Small intestine (tissue), 7 donors: ENCODE measurements at regions not wholly inside any gene's neighbourhood (a gene's known extent, or its start where the extent isn't known, plus 50 kb on each side); places are given as distances from the start of the nearest gene placed in this dataset.

Source experiments
- DNase-seq, 2 donors: peaks; one replicate each; pipeline versions ENCODE4 v3.0.0 to v3.0.0-alpha.2; 2013
- FAIRE-seq: peaks from 2 replicates; lab custom pipeline; 2012; peaks lifted over from hg19 to GRCh38; lab: Jason Lieb, UNC
- H3K27ac ChIP-seq, 3 donors: one replicate each; pipeline ENCODE4 v1.5.1; 2013; ENCODE audit warnings: low read length in 2 of 3, mild to moderate bottlenecking in 2 of 3, control low read depth in 1 of 3, inconsistent platforms in 1 of 3, low read depth in 1 of 3, moderate library complexity in 1 of 3
- H3K27me3 ChIP-seq, 3 donors: one replicate each; pipeline ENCODE4 v1.6.1; 2013; ENCODE audit warnings: low read length in 3 of 3, inconsistent platforms in 1 of 3; ENCODE audit not compliant: control insufficient read depth in 3 of 3, insufficient read depth in 3 of 3
- H3K36me3 ChIP-seq, 3 donors: one replicate each; pipeline ENCODE4 v1.6.1; 2013; ENCODE audit warnings: low read length in 3 of 3, inconsistent platforms in 1 of 3, low read depth in 1 of 3, mild to moderate bottlenecking in 1 of 3, moderate library complexity in 1 of 3; ENCODE audit not compliant: control insufficient read depth in 3 of 3, insufficient read depth in 2 of 3
- H3K4me1 ChIP-seq, 3 donors: one replicate each; pipeline ENCODE4 v1.6.1; 2013; ENCODE audit warnings: low read length in 2 of 3, inconsistent platforms in 1 of 3, low read depth in 1 of 3, mild to moderate bottlenecking in 1 of 3, moderate library complexity in 1 of 3; ENCODE audit not compliant: control insufficient read depth in 3 of 3, insufficient read depth in 2 of 3
- H3K4me3 ChIP-seq, 3 donors: one replicate each; pipeline ENCODE4 v1.5.1; 2013; ENCODE audit warnings: low read length in 3 of 3, control low read depth in 1 of 3, inconsistent platforms in 1 of 3, low read depth in 1 of 3, mild to moderate bottlenecking in 1 of 3, moderate library complexity in 1 of 3
- H3K9me3 ChIP-seq, 2 donors: one replicate each; pipeline ENCODE4 v1.6.1; 2013; ENCODE audit warnings: low read depth in 1 of 2, low read length in 1 of 2; ENCODE audit not compliant: control insufficient read depth in 2 of 2, insufficient read depth in 1 of 2
- WGBS, 3 donors: extraction: QIAGEN DNeasy Blood & Tissue Kit; methylation state at CpG; one replicate each; pipeline ENCODE4 v1.1.7; 2013; 5-methylcytosine and 5-hydroxymethylcytosine counted together
- donor health status: healthy with polysubstance abuse.
- donor health status: control.
- donor health status: control.
- donor health status: Bipolar disorder and iron deficiency.
- donor health status: healthy.

DNA sequence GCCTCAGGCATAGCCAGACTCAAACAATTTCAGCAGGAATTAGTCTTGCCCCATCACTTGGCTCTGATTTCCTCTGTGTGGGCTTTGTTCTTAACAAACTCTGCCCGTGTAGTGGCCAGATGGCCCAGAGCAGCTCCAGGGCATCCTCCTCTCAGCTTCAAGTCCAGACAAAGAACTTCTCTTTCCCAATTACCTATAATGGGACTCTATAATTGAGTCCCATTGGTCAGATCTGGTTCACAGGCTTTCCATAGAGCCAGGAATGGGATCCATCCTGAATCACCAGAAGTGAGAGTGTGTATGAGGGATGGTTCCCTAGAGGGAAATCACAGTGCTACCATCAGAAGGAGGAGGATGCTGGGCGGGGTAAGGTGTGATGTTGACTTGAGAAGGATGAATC is 515.8 kb downstream of the KIF4B start:
- H3K27me3 ChIP-seq = no peaks in the 10 kb centered on the region
- H3K27ac ChIP-seq = no peak overlapping the region
- H3K4me1 ChIP-seq = no peaks in the 10 kb centered on the region
- no peaks in the 10 kb centered on the region for H3K36me3 ChIP-seq
- 71 to 82% (median 78%) methylated on average over 2 of the region's 2 CpGs for WGBS, 3 donors
- no peaks in the 10 kb centered on the region for H3K9me3 ChIP-seq
- FAIRE-seq (no peak), DNase-seq (no peak)
- no peak overlapping the region for H3K4me3 ChIP-seq

- Histone ChIP-seq H3K9me3 (no peaks in the 10 kb centered on the region), H3K4me3 (no peak overlapping the region), H3K36me3 (no peaks in the 10 kb centered on the region), H3K27me3 (no peaks in the 10 kb centered on the region), H3K4me1 (no peaks in the 10 kb centered on the region), H3K27ac (no peak overlapping the region)
- no peak for DNase-seq
- no peak for FAIRE-seq
These were observed 516.5 kb downstream of the KIF4B start for GRCh38 chr5:155530046-155530445.

- H3K27ac ChIP-seq = no peak overlapping the region
- WGBS, 3 donors = 71 to 76% (median 71%) methylated on average over 4 of the region's 4 CpGs
- FAIRE-seq = no peak
These were observed 519.2 kb downstream of the KIF4B start for GRCh38 chr5:155532621-155533311.

DNA sequence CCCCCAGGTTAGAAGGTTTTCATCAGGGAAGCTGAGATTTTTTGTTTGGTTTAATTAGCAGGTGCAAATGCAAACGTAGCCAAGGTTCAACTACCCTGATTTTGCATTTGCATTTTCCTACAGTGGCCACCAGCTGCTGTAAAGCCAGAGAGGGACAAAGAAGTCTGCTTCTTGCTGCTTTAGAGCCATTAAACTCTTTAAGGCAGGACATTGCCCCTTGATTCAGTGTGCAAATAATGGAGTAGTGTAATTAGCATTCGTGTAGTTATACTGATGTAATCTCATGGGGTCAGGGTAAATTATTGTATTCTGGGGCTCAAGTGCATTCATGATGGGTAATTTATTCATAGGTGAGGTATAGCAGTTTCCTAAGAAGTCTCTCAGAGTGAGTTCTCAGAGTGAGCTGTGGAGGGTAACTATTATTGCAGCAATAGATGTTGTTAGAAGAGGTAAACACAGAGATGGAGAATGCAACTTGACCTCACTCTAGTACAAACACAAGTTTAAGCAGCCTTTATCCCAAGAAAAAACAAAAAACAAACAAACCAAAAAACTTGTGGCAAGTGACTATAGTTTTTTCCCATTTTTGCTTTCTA is 526.5 kb downstream of the KIF4B start:
- Histone ChIP-seq H3K27me3 (no peaks in the 10 kb centered on the region), H3K4me1 (no peaks in the 10 kb centered on the region), H3K27ac (no peak overlapping the region), H3K36me3 (no peaks in the 10 kb centered on the region), H3K4me3 (no peak overlapping the region), H3K9me3 (no peaks in the 10 kb centered on the region)
- no peak for DNase-seq
- no peak for FAIRE-seq
- 4 to 10% (median 9%) methylated on average over 2 of the region's 2 CpGs for WGBS, 3 donors

More at GRCh38 chr5:155532621-155533311, 519.2 kb downstream of the KIF4B start:
- H3K27me3 ChIP-seq = no peaks in the 10 kb centered on the region
- no peak for DNase-seq
- no peaks in the 10 kb centered on the region for H3K4me1 ChIP-seq
- H3K9me3 ChIP-seq = no peaks in the 10 kb centered on the region
- H3K4me3 ChIP-seq = no peak overlapping the region
- no peaks in the 10 kb centered on the region for H3K36me3 ChIP-seq

- DNase-seq (no peak), FAIRE-seq (no peak)
- Histone ChIP-seq H3K4me1 (no peaks in the 10 kb centered on the region), H3K36me3 (no peaks in the 10 kb centered on the region), H3K27ac (no peak overlapping the region), H3K27me3 (no peaks in the 10 kb centered on the region), H3K4me3 (no peak overlapping the region), H3K9me3 (no peaks in the 10 kb centered on the region)
These were observed 532.5 kb downstream of the KIF4B start for GRCh38 chr5:155546075-155546474.

DNA sequence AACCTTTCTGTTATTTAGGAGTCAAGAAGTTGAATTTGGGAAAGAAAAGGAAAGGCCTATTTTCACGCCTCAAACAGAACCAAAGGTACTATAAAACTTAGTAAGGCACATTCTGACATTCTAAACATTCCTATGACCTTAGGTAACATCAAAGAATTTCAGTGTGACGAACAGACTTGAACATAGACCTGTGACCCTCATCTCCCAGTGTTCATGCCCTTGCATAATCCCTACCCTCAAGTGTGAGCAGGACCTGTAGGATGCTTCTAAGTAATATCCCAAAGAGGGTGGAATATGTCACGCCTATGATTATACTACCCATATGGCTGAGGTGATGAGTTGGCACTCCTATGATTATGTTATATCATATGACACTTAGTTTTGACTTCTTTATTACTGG is 540.9 kb downstream of the KIF4B start:
- no peak overlapping the region for H3K4me3 ChIP-seq
- H3K4me1 ChIP-seq = no peaks in the 10 kb centered on the region
- H3K27me3 ChIP-seq = no peaks in the 10 kb centered on the region
- 65 to 72% (median 68%) methylated on average over 3 of the region's 3 CpGs for WGBS, 3 donors
- H3K36me3 ChIP-seq = no peaks in the 10 kb centered on the region
- DNase-seq (no peak), FAIRE-seq (no peak)
- H3K9me3 ChIP-seq = no peaks in the 10 kb centered on the region
- no peak overlapping the region for H3K27ac ChIP-seq

- Histone ChIP-seq H3K4me1 (no peaks in the 10 kb centered on the region), H3K36me3 (no peaks in the 10 kb centered on the region), H3K27me3 (no peaks in the 10 kb centered on the region), H3K27ac (no peak overlapping the region), H3K9me3 (no peaks in the 10 kb centered on the region), H3K4me3 (no peak overlapping the region)
- WGBS, 3 donors = 63 to 68% (median 65%) methylated on average over 1 of the region's 1 CpG
- DNase-seq (no peak), FAIRE-seq (no peak)
These were observed 542.7 kb downstream of the KIF4B start for GRCh38 chr5:155556222-155556621.

GRCh38 chr5:155556700-155557099 is 543.1 kb downstream of the KIF4B start:
- no peaks in the 10 kb centered on the region for H3K4me1 ChIP-seq
- H3K9me3 ChIP-seq = no peaks in the 10 kb centered on the region
- no peaks in the 10 kb centered on the region for H3K36me3 ChIP-seq
- no peak overlapping the region for H3K4me3 ChIP-seq
- no peaks in the 10 kb centered on the region for H3K27me3 ChIP-seq
- DNase-seq (no peak), FAIRE-seq (no peak)
- no peak overlapping the region for H3K27ac ChIP-seq

DNA sequence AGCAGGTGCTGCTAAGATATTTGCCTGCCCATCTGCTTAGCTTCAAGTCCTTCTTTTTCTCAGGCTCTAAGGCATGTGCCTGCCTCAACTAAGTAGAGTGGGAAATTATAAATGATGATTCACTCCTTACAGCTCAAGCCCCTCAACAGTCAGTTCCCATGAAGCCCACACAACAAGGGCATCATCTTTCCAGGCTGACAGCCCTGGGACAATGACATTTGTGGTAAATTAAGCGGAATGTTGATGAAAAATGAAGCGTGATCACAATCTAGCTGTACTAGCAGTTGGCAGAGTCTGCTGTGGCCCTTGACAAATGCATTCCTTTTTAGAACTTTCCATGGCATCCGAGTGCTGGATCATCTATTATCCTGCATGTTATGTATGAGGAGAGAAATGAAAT is 548.6 kb downstream of the KIF4B start:
- 79 to 85% (median 82%) methylated on average over 3 of the region's 3 CpGs for WGBS, 3 donors
- DNase-seq = no peak
- no peak for FAIRE-seq
- no peak overlapping the region for H3K27ac ChIP-seq
- no peak overlapping the region for H3K4me3 ChIP-seq
- H3K27me3 ChIP-seq = no peaks in the 10 kb centered on the region
- H3K4me1 ChIP-seq = no peaks in the 10 kb centered on the region
- H3K9me3 ChIP-seq = no peaks in the 10 kb centered on the region
- H3K36me3 ChIP-seq = no peaks in the 10 kb centered on the region
